H54 (cell line): ENCODE measurements at regions not wholly inside any gene's neighbourhood (a gene's known extent, or its start where the extent isn't known, plus 50 kb on each side); places are given as distances from the start of the nearest gene placed in this dataset.

Experiments used
- DNase-seq: peaks from one replicate; pipeline ENCODE4 v3.0.0; 2011; ENCODE audit warnings: low spot score, mixed read lengths; ENCODE audit not compliant: insufficient read length
- FAIRE-seq: peaks from 3 replicates; lab custom pipeline; 2011; peaks lifted over from hg19 to GRCh38; lab: Jason Lieb, UNC
- POLR2A ChIP-seq: IDR thresholded peaks from 2 replicates; pipeline ENCODE4 v1.6.1; 2011; ENCODE audit warnings: low read depth, mild to moderate bottlenecking, low read length

GRCh38 chr4:75101906-75102786 lies 169.2 kb downstream of the PARM1 start:
- TF ChIP-seq POLR2A, result no peak
- FAIRE-seq (no peak), DNase-seq (no peak)
